ENCODE measurements at regions not wholly inside any gene's neighbourhood (a gene's known extent, or its start where the extent isn't known, plus 50 kb on each side); places are given as distances from the start of the nearest gene placed in this dataset.
A peak's percentile ranks its signal among the peaks of the same experiment; 100 is the strongest.
"Not testable (repeated sequence)": the region's sequence is repeated elsewhere in the genome, so short reads cannot be mapped to it uniquely, and the experiment has no call there.

- TF ChIP-seq JUND (IDR thresholded peaks at IDR 0.05; ENCODE audit: low read depth), result no peak
- in situ Hi-C loops (cut with HindIII; ENCODE audit: low pct_unique_long_range_greater_than_20kb, low sequenced_read_pairs), result no loop called here
These were observed 52.8 kb upstream of the ZFAND3 start for GRCh38 chr6:37766717-37767116.

GRCh38 chr6:37765182-37765775, 54.2 kb upstream of the ZFAND3 start:
- no peak for DNase-seq (ENCODE audit: low read depth in 1 of 2, low spot score in 1 of 2)
- no peak for TF ChIP-seq JUND (IDR thresholded peaks at IDR 0.05; ENCODE audit: low read depth)
- in situ Hi-C loops (cut with HindIII; ENCODE audit: low pct_unique_long_range_greater_than_20kb, low sequenced_read_pairs), result no loop called here

More at GRCh38 chr6:37766717-37767116, 52.8 kb upstream of the ZFAND3 start:
- DNase-seq (ENCODE audit: low read depth in 1 of 2, low spot score in 1 of 2), result no peak

DNA sequence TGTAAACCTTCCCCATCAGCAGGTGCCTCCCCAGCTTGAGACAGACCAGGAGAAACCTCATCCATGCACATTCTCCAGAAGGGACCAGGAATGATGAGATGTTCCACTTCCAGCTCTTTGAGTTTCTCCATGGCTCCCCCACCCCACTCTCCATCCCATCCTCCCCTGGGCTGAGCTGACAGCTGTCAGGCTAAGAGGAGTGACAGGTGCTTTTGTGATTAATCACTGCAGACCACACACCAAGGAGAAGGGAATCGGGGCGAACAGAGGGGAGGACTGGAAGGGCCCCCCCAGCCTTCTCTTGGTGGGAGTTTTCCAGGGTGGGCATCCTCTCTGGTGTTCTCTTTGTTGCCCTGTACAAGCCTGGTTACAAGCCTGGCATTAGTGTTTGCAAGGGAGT, 56.1 kb upstream of the ZFAND3 start:
- DNase-seq (ENCODE audit: low read depth in 1 of 2, low spot score in 1 of 2), result no peak
- in situ Hi-C loops (cut with HindIII; ENCODE audit: low pct_unique_long_range_greater_than_20kb, low sequenced_read_pairs), result no loop called here
- TF ChIP-seq JUND (IDR thresholded peaks at IDR 0.05; ENCODE audit: low read depth), result no peak

DNA sequence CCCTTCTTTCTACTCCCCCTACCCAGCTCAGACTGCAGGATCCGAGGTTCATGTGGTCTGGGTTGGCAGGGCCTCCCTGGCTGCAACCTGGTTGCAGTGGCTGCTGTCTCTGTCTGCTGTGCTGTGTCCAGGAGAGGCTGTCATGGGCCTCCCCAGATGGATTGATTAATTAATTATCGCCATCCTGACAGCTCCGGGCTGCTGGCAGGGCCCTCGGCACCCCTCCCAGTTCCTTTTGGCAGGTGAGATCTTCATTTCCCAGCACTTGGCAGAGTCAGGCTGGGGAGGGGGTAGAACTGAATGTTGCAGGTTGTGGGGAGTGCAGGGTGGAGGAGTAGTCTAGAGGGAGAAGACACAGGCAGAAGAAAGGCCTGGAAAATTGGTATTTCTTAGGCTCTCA, 56.7 kb upstream of the ZFAND3 start:
- in situ Hi-C loops (cut with HindIII; ENCODE audit: low pct_unique_long_range_greater_than_20kb, low sequenced_read_pairs), result no loop called here
- DNase-seq (ENCODE audit: low read depth in 1 of 2, low spot score in 1 of 2), result no peak
- no peak for TF ChIP-seq JUND (IDR thresholded peaks at IDR 0.05; ENCODE audit: low read depth)

DNA sequence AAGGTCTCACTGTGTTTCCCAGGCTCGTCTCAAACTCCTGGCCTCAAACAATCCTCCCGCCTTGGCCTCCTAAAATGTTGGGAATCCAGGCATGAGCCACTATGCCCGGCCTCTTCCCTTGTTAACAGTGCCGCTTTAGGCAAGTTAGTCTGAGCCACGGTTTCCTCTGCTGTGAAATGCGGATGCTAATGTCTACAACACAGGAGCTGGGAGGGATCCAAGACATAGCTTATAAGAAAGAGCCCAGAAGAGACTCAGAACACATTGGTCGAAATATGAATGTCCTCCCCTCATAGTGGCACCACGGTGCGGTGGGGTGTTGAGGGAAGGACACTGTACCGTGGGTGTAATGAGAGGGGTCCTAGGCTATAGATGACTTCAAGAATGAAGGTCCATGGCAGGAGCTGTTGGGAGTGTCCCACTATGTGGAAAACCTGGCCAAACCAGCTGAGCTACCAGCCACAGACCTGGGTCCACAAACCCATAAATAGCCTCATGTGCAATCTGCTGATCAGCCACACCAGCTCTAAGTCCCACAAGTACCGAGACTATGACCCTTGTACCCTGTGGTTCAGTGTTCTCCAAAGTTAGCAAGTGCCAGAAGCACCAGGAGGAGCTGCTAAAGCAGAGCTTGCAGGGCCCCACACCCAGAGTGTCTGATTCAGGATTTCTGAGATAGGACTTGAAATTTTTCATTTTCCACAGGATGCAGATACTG, 57.8 kb upstream of the ZFAND3 start:
- peak in 1 of 2 experiments; percentile 39 for DNase-seq (ENCODE audit: low read depth in 1 of 2, low spot score in 1 of 2)
- TF ChIP-seq JUND (IDR thresholded peaks at IDR 0.05; ENCODE audit: low read depth), result no peak
- in situ Hi-C loops (cut with HindIII; ENCODE audit: low pct_unique_long_range_greater_than_20kb, low sequenced_read_pairs), result no loop called here

DNA sequence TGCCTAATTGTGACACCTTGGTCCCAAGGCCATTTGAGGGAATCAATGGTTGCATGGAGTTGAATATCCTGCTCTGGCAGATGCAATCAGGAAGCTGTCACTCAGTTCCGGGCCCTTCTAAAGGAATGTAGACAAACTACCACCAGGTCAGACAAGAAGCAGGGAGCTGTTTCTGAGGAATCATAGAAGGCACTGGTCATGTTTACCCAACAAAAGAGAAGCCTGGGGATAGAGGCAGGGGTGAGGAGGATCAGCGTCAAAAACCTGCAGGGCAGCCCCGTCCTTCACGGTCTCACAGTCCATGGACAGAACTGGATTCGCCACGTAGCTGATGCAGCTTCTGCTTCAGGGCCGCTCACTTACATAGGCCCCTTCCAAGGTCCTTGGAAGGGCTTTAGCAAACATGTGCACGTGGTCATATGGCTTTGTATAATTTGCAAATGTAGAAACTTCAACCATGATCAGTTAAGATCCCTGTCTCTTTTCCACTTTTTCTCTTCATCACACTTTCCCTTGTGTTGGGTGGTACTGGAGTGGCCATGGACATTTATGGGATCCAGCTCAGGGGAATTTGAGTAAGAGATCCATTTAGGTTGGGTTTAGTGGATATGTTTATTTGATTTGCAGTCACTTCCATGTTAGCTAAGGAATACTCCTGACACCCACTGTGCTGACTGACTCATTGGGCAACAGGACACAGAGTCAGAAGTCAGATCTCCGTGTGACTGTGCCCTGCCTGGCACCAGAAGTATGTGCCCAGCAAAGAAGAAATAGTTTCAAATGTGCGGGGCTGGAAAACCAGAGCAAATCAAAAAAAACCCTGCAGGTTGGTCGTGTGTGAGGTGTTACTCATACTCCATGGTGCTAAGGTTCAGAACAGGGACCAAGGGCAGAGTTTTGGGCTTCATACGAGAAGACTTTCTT, 60.0 kb upstream of the ZFAND3 start:
- TF ChIP-seq JUND (IDR thresholded peaks at IDR 0.05; ENCODE audit: low read depth), result no peak
- in situ Hi-C loops (cut with HindIII; ENCODE audit: low pct_unique_long_range_greater_than_20kb, low sequenced_read_pairs), result no loop called here

DNA sequence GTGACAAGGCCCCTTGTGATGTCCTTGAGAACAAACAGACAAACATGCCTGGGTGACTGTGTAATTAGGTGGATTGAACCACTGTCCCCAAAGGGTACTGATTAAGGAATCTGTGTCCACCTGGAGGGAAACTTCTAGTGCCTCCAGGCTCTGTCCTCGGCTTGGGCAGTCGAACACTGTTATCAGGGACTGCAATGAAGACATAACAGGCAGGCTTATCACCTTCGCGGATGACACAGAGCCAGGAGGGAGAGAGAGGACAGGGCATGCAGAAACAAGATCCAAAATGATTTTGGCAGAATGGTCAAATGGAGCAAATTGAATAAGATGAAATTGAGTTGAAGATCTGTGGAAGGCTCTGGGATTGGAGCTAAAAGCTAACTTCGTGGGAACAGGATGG, 60.9 kb upstream of the ZFAND3 start:
- TF ChIP-seq JUND (IDR thresholded peaks at IDR 0.05; ENCODE audit: low read depth), result no peak
- in situ Hi-C loops (cut with HindIII; ENCODE audit: low pct_unique_long_range_greater_than_20kb, low sequenced_read_pairs), result no loop called here
- DNase-seq (ENCODE audit: low read depth in 1 of 2, low spot score in 1 of 2), result no peak

More for the DNA sequence above, 60.0 kb upstream of the ZFAND3 start:
- DNase-seq (ENCODE audit: low read depth in 1 of 2, low spot score in 1 of 2), result peak; percentile 50 to 81

GRCh38 chr6:37758234-37758633, 60.6 kb upstream of the MDGA1 start:
- no peak for DNase-seq (ENCODE audit: low read depth in 1 of 2, low spot score in 1 of 2)
- no peak for TF ChIP-seq JUND (IDR thresholded peaks at IDR 0.05; ENCODE audit: low read depth)
- in situ Hi-C loops (cut with HindIII; ENCODE audit: low pct_unique_long_range_greater_than_20kb, low sequenced_read_pairs), result no loop called here

DNA sequence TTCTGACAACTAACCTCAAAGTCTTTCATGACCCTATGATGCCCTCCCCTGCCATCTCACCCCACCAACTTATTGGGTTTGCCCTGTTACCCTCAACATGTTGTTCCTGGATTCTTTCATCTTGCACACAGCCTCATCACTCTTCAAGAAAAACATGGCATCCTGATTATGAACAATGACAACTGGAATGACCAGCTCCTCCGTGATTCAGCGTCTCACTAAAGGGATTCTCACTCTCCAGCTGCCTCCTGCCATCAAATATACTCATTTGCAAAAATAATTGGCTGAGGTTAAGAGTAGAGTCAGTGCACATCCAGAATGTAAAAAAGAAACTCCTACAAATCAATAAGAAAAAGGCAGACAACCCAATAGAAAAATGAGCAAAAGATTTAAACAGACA, 59.7 kb upstream of the MDGA1 start:
- no peak for TF ChIP-seq JUND (IDR thresholded peaks at IDR 0.05; ENCODE audit: low read depth)
- in situ Hi-C loops (cut with HindIII; ENCODE audit: low pct_unique_long_range_greater_than_20kb, low sequenced_read_pairs), result no loop called here
- no peak for DNase-seq (ENCODE audit: low read depth in 1 of 2, low spot score in 1 of 2)

DNA sequence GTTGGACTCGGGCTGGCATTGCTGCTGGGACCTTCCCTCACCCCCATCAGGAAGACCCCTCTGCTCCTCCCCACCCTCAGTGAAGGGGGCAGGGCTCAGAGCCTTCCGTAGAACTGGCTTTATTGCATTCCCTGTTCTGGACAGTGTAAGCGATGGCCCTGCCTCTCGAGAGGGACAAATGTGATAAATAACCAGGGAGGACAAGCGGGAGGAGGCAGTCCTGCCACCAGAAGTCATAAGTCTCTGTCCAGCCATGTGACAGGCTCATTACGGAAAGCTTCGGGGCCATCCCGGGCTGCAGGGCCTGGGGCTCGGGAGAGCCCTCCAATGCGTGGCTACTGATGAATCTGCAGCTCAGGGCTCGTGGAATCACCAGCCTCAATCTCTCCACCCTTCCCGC, 58.5 kb upstream of the MDGA1 start:
- TF ChIP-seq JUND (IDR thresholded peaks at IDR 0.05; ENCODE audit: low read depth), result no peak
- in situ Hi-C loops (cut with HindIII; ENCODE audit: low pct_unique_long_range_greater_than_20kb, low sequenced_read_pairs), result no loop called here
- DNase-seq (ENCODE audit: low read depth in 1 of 2, low spot score in 1 of 2), result no peak

DNA sequence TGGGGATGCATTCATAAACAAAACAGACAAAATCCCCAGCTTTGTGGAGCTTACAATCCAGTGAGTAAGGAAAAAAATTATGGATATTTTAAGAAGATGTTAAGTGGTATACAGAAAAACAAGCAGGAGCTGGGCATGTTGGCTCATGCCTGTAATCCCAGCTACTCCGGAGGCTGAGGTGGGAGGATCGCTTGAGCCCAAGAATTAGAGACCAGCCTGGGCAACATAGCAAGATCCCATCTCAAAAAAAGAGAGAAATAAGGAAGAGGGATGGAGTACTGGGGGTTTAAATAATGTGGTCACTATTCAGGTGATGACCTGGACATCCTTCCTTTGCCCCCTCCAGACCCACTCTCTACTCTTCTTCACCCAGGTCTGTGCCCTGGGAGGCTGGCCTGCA, 55.0 kb upstream of the MDGA1 start:
- TF ChIP-seq JUND (IDR thresholded peaks at IDR 0.05; ENCODE audit: low read depth), result no peak
- in situ Hi-C loops (cut with HindIII; ENCODE audit: low pct_unique_long_range_greater_than_20kb, low sequenced_read_pairs), result no loop called here
- DNase-seq (ENCODE audit: low read depth in 1 of 2, low spot score in 1 of 2), result no peak

- in situ Hi-C loops (cut with HindIII; ENCODE audit: low pct_unique_long_range_greater_than_20kb, low sequenced_read_pairs), result not testable (repeated sequence)
These were observed 51.7 kb upstream of the MDGA1 start for GRCh38 chr6:37749367-37749766.

DNA sequence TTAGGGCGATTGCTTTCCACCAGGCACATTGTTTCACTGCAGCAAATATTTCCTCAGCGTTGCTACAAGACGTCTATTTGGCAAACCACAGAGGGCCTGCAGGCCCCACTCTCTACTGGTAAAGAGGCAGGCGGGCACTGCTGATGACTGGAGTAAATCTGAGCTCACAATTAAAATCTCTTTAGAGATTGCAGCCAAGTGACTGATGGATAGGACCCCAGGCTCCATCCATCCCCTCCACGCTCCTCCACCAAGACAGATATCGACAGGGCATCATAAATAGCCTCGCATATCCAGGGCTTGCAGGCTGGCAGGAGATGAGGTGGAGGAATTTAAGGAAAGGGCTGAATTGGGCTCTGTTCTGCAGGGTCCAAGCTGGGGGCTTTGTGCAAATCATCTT, 50.4 kb upstream of the MDGA1 start:
- no peak for DNase-seq (ENCODE audit: low read depth in 1 of 2, low spot score in 1 of 2)
- no peak for TF ChIP-seq JUND (IDR thresholded peaks at IDR 0.05; ENCODE audit: low read depth)
- in situ Hi-C loops (cut with HindIII; ENCODE audit: low pct_unique_long_range_greater_than_20kb, low sequenced_read_pairs), result no loop called here

More at GRCh38 chr6:37749367-37749766, 51.7 kb upstream of the MDGA1 start:
- DNase-seq (ENCODE audit: low read depth in 1 of 2, low spot score in 1 of 2), result not testable (repeated sequence)
